HepG2 (cell line): ENCODE measurements at regions not wholly inside any gene's neighbourhood (a gene's known extent, or its start where the extent isn't known, plus 50 kb on each side); places are given as distances from the start of the nearest gene placed in this dataset.
A peak's percentile ranks its signal among the peaks of the same experiment; 100 is the strongest.

Experiments used
- AKAP8 ChIP-seq: sonication (generic); formaldehyde crosslinking; IDR thresholded peaks from 2 replicates; pipeline ENCODE4 v1.5.1; 2020; ENCODE audit warnings: mild to moderate bottlenecking, missing genetic modification reagents
- ARID3A ChIP-seq: IDR thresholded peaks from 2 replicates; pipeline ENCODE4 v1.6.1; 2012; ENCODE audit warnings: low read depth, low read length, improper control_type of control experiment
- ATF2 ChIP-seq: sonication (generic); formaldehyde crosslinking; IDR thresholded peaks from 2 replicates; pipeline ENCODE4 v1.4.0; 2020; ENCODE audit warnings: missing genetic modification reagents
- E2F1 ChIP-seq: sonication (generic); formaldehyde crosslinking; IDR thresholded peaks from 2 replicates; pipeline ENCODE4 v1.5.0; 2020; ENCODE audit warnings: missing genetic modification reagents
- ERF ChIP-seq: IDR thresholded peaks from 2 replicates; pipeline ENCODE4 v1.6.1; 2018; ENCODE audit warnings: missing biosample characterization, missing genetic modification reagents
- EZH2 ChIP-seq: conservative IDR thresholded peaks from 2 replicates; pipeline ENCODE4 v1.6.1; 2012; ENCODE audit warnings: mild to moderate bottlenecking, low read depth, low read length, moderate library complexity
- IKZF4 ChIP-seq: sonication (generic); formaldehyde crosslinking; IDR thresholded peaks from 2 replicates; pipeline ENCODE4 v1.5.1; 2020; ENCODE audit warnings: borderline replicate concordance, mild to moderate bottlenecking, low read depth, missing genetic modification reagents; ENCODE audit errors: not compliant biosample characterization
- KDM5B ChIP-seq: sonication (generic); formaldehyde crosslinking; IDR thresholded peaks from 2 replicates; pipeline ENCODE4 v1.4.0; 2020; ENCODE audit warnings: missing genetic modification reagents, mild to moderate bottlenecking, borderline replicate concordance
- KLF11 ChIP-seq: IDR thresholded peaks from 2 replicates; pipeline ENCODE4 v1.6.1; 2016; ENCODE audit warnings: missing compliant biosample characterization
- MED13 ChIP-seq: sonication (generic); formaldehyde crosslinking; IDR thresholded peaks from 2 replicates; pipeline ENCODE4 v1.5.0; 2020; ENCODE audit warnings: missing genetic modification reagents
- MEIS2 ChIP-seq: sonication (generic); formaldehyde crosslinking; IDR thresholded peaks from 2 replicates; pipeline ENCODE4 v1.9.0; 2021; ENCODE audit warnings: mild to moderate bottlenecking, missing genetic modification reagents
- MIER2 ChIP-seq: IDR thresholded peaks from 2 replicates; pipeline ENCODE4 v1.6.1; 2016; ENCODE audit warnings: missing biosample characterization, missing genetic modification reagents
- NAIF1 ChIP-seq: sonication (generic); formaldehyde crosslinking; IDR thresholded peaks from 2 replicates; pipeline ENCODE4 v1.5.0; 2020; ENCODE audit warnings: mild to moderate bottlenecking, missing genetic modification reagents, borderline replicate concordance
- POLR2AphosphoS5 ChIP-seq: IDR thresholded peaks from 2 replicates; pipeline ENCODE4 v1.6.1; 2012; ENCODE audit warnings: low read depth, low read length
- PRMT3 ChIP-seq: sonication (generic); formaldehyde crosslinking; IDR thresholded peaks from 2 replicates; pipeline ENCODE4 v1.8.1; 2022; ENCODE audit warnings: low read depth, mild to moderate bottlenecking, moderate library complexity, missing genetic modification reagents, borderline replicate concordance
- RFXANK ChIP-seq: IDR thresholded peaks from 2 replicates; pipeline ENCODE4 v1.6.1; 2016
- SMAD1 ChIP-seq: sonication (generic); formaldehyde crosslinking; IDR thresholded peaks from 2 replicates; pipeline ENCODE4 v1.4.0; 2020; ENCODE audit warnings: missing genetic modification reagents, low read depth, mild to moderate bottlenecking, borderline replicate concordance
- ZFY ChIP-seq: sonication (generic); formaldehyde crosslinking; IDR thresholded peaks from 2 replicates; pipeline ENCODE4 v1.4.0; 2020; ENCODE audit warnings: missing genetic modification reagents
- ZNF326 ChIP-seq: sonication (generic); formaldehyde crosslinking; IDR thresholded peaks from 2 replicates; pipeline ENCODE4 v1.4.0; 2020; ENCODE audit warnings: missing genetic modification reagents, borderline replicate concordance
- ZNF414 ChIP-seq: sonication (generic); formaldehyde crosslinking; IDR thresholded peaks from 2 replicates; pipeline ENCODE4 v1.5.0; 2020; ENCODE audit warnings: missing genetic modification reagents
- ZNF558 ChIP-seq: sonication (generic); formaldehyde crosslinking; IDR thresholded peaks from 2 replicates; pipeline ENCODE4 v1.9.0; 2022; ENCODE audit warnings: mild to moderate bottlenecking, missing genetic modification reagents, borderline replicate concordance
- TF ChIP-seq, protein P1 (sequence below): conservative IDR thresholded peaks from 2 replicates; pipeline ENCODE4 v1.6.1; 2018; ENCODE audit warnings: missing genetic modification reagents
- TF ChIP-seq, protein P2 (sequence below): fragments of 450-650 bp; IDR thresholded peaks from 2 replicates; pipeline ENCODE4 v1.6.1; 2016

DNA sequence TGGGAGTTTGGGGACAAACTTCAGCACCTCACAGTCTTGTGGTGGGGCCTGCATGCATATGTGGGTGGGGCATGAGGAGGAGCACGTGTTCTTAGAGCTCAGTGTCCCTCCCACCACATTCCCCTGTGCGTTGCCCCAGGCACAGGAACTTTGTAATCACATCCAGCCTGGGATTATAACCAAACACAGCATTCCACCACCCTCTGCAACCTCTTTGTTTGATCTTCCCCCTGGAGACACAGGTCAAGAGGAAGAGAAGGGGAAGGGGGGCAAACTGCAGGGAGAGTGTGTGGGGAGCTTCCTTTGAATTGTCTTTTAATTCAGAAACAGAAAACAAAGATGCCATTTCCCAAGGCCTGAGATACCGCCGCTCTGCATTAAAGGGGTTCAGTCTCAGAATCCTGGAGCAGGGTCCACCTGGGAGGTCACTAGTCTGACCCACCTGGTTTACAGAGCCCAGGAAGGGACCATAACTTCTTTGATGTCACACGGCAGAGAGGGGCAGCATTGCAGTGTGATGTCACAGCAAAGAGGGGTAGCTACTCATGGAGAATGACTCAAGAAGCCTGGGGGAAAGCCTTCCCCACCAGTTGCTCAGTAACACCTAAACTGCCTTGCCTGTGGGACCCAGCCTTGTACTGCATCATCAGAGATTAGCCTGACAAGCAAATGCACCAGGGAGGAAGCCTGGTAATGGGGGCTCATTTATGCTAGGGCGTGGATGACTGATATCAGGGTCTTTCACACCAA, 106.3 kb upstream of the RNU6-1 start (continued):
- TF ChIP-seq ATF2 (no peak; the same call in 1 of the 2 replicates), MIER2 (CRISPR knock-in tag) (peak; percentile 65), ARID3A (peak; percentile 52; the same call in 1 of the 2 replicates), RFXANK (CRISPR knock-in tag) (no peak), MEIS2 (no peak), ZNF558 (CRISPR knock-in tag) (peak; percentile 61; the same call in 1 of the 2 replicates), MED13 (CRISPR knock-in tag) (0 out of 2 replicates have a peak, but pooled peaks have one; percentile 78), ZFY (CRISPR knock-in tag) (no peak; the same call in 1 of the 2 replicates), KDM5B (peak; percentile 17; the same call in 1 of the 2 replicates), NAIF1 (CRISPR knock-in tag) (peak; percentile 85), AKAP8 (CRISPR knock-in tag) (no peak), E2F1 (CRISPR knock-in tag) (no peak), ZNF414 (CRISPR knock-in tag) (no peak), SMAD1 (CRISPR knock-in tag) (no peak), ERF (CRISPR knock-in tag) (peak; percentile 32; the same call in 1 of the 2 replicates), IKZF4 (CRISPR knock-in tag) (no peak), ZNF326 (CRISPR knock-in tag) (no peak), POLR2AphosphoS5 (peak; percentile 86), EZH2 (no peak), KLF11 (0 out of 2 replicates have a peak, but pooled peaks have one; percentile 36), PRMT3 (no peak)
- TF ChIP-seq, protein P1, sequence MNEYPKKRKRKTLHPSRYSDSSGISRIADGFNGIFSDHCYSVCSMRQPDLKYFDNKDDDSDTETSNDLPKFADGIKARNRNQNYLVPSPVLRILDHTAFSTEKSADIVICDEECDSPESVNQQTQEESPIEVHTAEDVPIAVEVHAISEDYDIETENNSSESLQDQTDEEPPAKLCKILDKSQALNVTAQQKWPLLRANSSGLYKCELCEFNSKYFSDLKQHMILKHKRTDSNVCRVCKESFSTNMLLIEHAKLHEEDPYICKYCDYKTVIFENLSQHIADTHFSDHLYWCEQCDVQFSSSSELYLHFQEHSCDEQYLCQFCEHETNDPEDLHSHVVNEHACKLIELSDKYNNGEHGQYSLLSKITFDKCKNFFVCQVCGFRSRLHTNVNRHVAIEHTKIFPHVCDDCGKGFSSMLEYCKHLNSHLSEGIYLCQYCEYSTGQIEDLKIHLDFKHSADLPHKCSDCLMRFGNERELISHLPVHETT (CRISPR knock-in tag), result no peak
- TF ChIP-seq, protein P2, sequence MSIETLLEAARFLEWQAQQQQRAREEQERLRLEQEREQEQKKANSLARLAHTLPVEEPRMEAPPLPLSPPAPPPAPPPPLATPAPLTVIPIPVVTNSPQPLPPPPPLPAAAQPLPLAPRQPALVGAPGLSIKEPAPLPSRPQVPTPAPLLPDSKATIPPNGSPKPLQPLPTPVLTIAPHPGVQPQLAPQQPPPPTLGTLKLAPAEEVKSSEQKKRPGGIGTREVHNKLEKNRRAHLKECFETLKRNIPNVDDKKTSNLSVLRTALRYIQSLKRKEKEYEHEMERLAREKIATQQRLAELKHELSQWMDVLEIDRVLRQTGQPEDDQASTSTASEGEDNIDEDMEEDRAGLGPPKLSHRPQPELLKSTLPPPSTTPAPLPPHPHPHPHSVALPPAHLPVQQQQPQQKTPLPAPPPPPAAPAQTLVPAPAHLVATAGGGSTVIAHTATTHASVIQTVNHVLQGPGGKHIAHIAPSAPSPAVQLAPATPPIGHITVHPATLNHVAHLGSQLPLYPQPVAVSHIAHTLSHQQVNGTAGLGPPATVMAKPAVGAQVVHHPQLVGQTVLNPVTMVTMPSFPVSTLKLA, result peak; percentile 90
